ENCODE measurements at regions not wholly inside any gene's neighbourhood (a gene's known extent, or its start where the extent isn't known, plus 50 kb on each side); places are given as distances from the start of the nearest gene placed in this dataset.

DNA sequence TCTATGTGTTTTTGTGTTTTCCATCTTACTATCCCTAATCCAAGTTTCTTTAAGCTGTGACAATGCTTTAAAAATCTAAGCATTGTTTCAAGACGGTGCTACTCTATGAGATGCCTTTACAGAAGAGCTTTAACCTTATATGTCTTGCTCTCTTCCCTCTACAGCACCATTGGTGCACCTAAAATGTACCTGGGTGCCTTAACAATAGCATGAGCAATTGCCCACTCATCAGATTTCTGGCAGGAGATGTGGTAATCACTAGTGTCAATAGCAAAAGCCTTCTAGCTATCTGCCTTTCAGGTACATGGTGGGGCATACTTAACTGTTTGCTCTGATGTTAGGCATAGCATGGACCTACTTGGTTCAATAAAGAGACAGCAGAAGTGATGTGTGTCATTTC, 222.3 kb upstream of the KIF2A start:
- H3K4me3 ChIP-seq: no peak overlapping the region
- intact Hi-C loops (cut with DNase I): no loop called here
- DNase-seq: no peak
- no peak for ATAC-seq
- TF ChIP-seq CTCF (IDR thresholded peaks at IDR 0.05): no peak
- no peaks in the 10 kb centered on the region for H3K36me3 ChIP-seq
- whole genome bisulfite sequencing, 2 donors: 77 to 81% methylated on average over 1 of the region's 1 CpG
- no peak overlapping the region for H3K27ac ChIP-seq
- no peaks in the 10 kb centered on the region for H3K9me3 ChIP-seq
- H3K27me3 ChIP-seq: no peaks in the 10 kb centered on the region
- H3K4me1 ChIP-seq: no peaks in the 10 kb centered on the region

DNA sequence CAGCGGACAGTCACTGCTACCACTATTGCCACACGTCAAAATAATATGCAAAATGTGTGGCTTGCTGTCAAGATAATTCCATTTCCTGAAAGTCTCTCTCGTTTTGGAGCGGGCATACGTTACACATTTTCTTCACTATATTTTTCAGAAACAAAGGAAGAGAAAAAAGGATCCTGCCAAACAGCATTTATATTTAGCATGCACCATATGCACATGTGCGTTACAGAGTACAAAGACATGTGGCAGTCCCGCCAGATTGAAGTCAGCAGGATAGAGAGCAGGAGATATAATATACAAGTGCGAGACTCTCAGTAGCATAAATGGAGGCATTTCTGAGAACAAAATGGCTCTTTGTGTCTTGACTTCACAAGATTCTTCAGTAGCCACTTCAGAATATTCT, 221.6 kb upstream of the KIF2A start:
- WGBS, 2 donors: 83 to 87% methylated on average over 8 of the region's 8 CpGs
- no peak for DNase-seq
- intact Hi-C loops (cut with DNase I): no loop called here

DNA sequence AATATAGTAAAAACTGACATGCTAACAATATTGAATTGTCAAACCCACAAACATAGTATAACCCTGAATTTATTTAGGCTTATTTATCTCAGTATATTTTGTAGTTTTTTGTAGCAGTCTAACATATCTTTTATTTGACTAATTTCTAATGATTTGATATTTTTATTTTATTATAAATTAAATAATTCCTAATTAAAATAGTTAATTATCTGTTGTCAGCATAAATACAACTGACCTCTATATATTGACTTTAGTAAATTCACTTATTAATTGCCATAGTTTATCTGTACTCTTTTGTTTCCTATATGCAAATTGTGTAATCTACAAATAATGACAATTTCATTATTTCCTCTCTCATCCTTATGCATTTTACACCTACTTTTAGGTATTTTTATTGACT, 215.1 kb upstream of the KIF2A start:
- Histone ChIP-seq H3K27ac (no peak overlapping the region), H3K4me3 (no peak overlapping the region), H3K9me3 (peaks cover 0 to 7% (median 0%) of the 10 kb centered on the region in 11 donors), H3K4me1 (peaks cover 0 to 5% (median 0%) of the 10 kb centered on the region in 9 donors), H3K36me3 (no peaks in the 10 kb centered on the region), H3K27me3 (peaks cover 0 to 6% (median 0%) of the 10 kb centered on the region in 7 donors)
- no peak for TF ChIP-seq CTCF (IDR thresholded peaks at IDR 0.05)
- intact Hi-C loops (cut with DNase I): no loop called here
- DNase-seq (no peak), ATAC-seq (no peak)

More for the DNA sequence above, 221.6 kb upstream of the KIF2A start:
- no peak for ATAC-seq
- H3K36me3 ChIP-seq: no peaks in the 10 kb centered on the region
- no peak overlapping the region for H3K4me3 ChIP-seq
- no peaks in the 10 kb centered on the region for H3K4me1 ChIP-seq
- H3K9me3 ChIP-seq: no peaks in the 10 kb centered on the region
- no peak for TF ChIP-seq CTCF (IDR thresholded peaks at IDR 0.05)
- no peaks in the 10 kb centered on the region for H3K27me3 ChIP-seq
- no peak overlapping the region for H3K27ac ChIP-seq

DNA sequence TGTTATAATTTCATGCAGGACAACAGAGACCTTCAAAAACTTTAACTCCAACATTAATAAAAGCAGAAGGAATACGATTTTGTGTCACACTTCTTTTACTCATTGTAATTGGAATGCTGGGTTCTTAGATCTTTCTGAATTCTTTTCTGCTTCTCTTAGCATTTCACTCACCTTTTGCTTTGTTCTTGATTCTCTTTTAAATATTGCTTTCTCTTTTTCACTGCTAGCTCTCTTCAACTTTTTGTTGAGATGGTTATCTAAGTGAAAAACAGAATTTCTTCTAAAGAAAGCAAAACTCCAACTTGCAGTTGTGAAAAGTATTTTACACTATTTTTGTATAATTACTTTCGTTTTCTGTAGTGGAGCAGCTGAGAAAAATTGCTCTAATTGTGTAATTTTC, 212.6 kb upstream of the KIF2A start:
- H3K9me3 ChIP-seq: peaks cover 0 to 7% (median 0%) of the 10 kb centered on the region in 11 donors
- no peak for DNase-seq

More for the DNA sequence above, 212.6 kb upstream of the KIF2A start:
- Histone ChIP-seq H3K4me1 (peaks cover 0 to 5% (median 0%) of the 10 kb centered on the region in 9 donors), H3K4me3 (no peak overlapping the region), H3K27me3 (peaks cover 0 to 6% (median 0%) of the 10 kb centered on the region in 7 donors), H3K36me3 (no peaks in the 10 kb centered on the region), H3K27ac (no peak overlapping the region)
- intact Hi-C loops (cut with DNase I): no loop called here
- no peak for TF ChIP-seq CTCF (IDR thresholded peaks at IDR 0.05)
- no peak for ATAC-seq
- 56 to 60% methylated on average over 2 of the region's 2 CpGs for WGBS, 2 donors
